ENCODE measurements at regions not wholly inside any gene's neighbourhood (a gene's known extent, or its start where the extent isn't known, plus 50 kb on each side); places are given as distances from the start of the nearest gene placed in this dataset.

DNA sequence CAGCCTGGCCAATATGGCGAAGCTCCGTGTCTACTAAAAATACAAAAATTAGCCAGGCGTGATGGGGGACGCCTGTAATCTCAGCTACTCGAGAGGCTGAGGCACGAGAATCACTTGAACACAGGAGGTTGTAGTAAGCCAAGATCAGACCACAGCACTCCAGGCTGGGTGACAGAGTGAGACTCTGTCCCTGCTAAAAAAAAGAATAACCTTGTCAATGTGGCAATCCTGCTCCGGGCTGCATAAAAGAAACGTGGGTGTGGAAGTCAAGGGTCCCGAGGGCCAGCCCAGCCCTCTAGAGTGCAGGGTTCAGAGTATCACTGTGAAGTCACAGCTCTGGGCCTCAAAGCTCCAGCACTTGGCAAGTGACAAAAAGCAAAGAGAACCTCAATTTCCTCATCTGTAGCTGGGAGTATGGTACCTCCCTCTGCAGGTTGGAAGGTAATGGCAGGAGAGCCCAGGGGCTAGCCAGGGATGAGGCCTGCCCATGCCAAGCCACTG is 73.5 kb upstream of the IQSEC1 start:
- Mint-ChIP-seq H3K4me1 (peaks cover 10% of the 10 kb centered on the region in 3 donors), H3K27ac (peak overlapping the region in 1 of 6 donors; percentile 20), H3K9me3 (peaks cover 0 to 1% (median 0%) of the 10 kb centered on the region in 7 donors), H3K27me3 (peaks cover 9 to 19% (median 16%) of the 10 kb centered on the region in 3 donors), H3K36me3 (no peaks in the 10 kb centered on the region), H3K4me3 (no peak overlapping the region)
- DNase-seq (no peak), ATAC-seq (ENCODE audit: low read depth in 2 of 2) (no peak)

- H3K9me3 Mint-ChIP-seq: peaks cover 0 to 1% (median 0%) of the 10 kb centered on the region in 7 donors
- peak overlapping the region in 1 of 6 donors; percentile 80 for H3K27ac Mint-ChIP-seq
- H3K27me3 Mint-ChIP-seq: peaks cover 11 to 25% (median 22%) of the 10 kb centered on the region in 3 donors
- ATAC-seq (ENCODE audit: low read depth in 2 of 2) (no peak), DNase-seq (no peak)
- H3K36me3 Mint-ChIP-seq: no peaks in the 10 kb centered on the region
- H3K4me3 Mint-ChIP-seq: no peak overlapping the region
- peaks cover 10% of the 10 kb centered on the region in 3 donors for H3K4me1 Mint-ChIP-seq
Measured at GRCh38 chr3:13145826-13146642, 72.8 kb upstream of the IQSEC1 start.

DNA sequence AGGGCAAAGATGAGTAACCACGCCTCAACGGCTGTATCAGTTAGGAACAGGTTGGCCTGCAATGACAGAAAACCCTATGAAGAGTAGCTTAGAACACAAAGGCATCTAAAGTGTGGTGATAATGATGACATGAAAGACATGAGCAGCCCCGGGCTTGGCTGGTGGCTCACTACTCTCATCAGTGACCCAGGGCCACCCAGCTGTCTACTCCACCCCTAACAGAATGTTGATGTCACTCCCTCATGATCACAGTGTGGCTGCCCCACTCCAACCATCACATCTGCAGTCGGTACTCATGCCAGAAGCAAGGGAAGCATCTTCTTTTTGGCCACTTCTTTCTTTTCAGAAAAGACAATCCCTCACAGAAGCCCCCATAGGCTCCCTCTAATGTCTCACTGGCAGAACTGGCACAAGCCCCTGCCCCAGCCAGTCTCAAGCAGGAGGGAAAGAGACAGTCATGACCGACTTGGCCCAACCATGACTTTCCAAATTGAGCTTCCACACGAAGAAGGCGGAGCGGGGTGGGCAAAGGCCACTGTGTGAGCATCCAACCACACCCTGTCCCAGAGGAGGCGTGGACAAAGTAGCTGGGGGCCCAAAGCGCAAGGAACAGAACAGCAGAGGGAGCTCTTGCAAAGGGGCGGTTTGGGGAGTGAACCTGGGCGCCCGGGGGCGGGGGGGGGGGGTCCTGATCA is 72.0 kb upstream of the IQSEC1 start:
- Mint-ChIP-seq H3K4me1 (peaks cover 8 to 10% (median 10%) of the 10 kb centered on the region in 3 donors), H3K27ac (no peak overlapping the region), H3K9me3 (peaks cover 0 to 1% (median 0%) of the 10 kb centered on the region in 7 donors), H3K4me3 (peak overlapping the region in 1 of 8 donors; percentile 52), H3K27me3 (peaks cover 13 to 33% (median 30%) of the 10 kb centered on the region in 3 donors), H3K36me3 (no peaks in the 10 kb centered on the region)
- ATAC-seq (ENCODE audit: low read depth in 2 of 2) (no peak), DNase-seq (no peak)

DNA sequence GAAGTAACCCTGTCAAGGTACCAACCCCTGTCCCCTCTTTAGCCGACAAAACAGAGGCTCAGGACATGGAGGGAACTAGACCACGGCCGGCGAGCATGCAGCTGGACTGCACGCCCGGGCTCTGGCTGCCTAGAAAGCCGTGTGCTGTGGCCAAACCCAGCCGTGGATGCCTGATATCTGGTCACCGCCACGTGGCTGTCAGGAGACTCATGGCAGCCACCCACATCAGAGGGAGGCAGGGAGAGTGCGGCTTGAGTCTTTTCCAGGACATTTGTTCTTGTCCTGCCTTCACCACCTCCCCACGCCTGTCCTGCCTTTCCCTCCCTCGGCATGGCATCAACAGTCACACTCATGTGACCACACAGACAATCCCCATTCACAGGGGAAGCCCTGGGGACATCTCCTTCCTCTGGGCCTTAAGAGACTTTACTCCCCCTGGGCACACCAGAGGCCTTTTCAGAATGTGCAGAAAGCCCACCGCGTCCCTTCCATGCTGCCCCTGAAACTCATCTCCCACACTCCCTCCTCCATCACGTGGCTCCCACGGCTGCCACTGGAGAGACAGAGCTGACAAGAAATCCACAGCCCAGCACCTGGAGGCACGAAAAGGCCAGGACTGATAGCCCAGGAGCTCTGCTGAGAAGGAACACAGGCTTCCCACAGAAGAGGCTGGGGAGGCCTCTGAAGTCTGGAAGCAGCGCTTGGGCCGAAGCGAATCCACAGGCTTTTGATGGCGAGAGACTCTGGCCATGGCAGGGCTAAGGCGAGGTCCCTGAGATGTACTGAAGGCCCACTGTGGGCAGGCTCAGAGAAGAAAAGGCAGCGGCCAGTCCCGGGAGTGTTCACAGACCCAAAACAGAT is 71.2 kb upstream of the IQSEC1 start:
- Mint-ChIP-seq H3K27ac (peak overlapping the region in 1 of 6 donors; percentile 54), H3K4me3 (no peak overlapping the region), H3K4me1 (peaks cover 0 to 10% (median 4%) of the 10 kb centered on the region in 3 donors), H3K9me3 (peaks cover 0 to 1% (median 0%) of the 10 kb centered on the region in 7 donors), H3K27me3 (peaks cover 14 to 42% (median 38%) of the 10 kb centered on the region in 3 donors), H3K36me3 (no peaks in the 10 kb centered on the region)
- DNase-seq (no peak), ATAC-seq (ENCODE audit: low read depth in 2 of 2) (no peak)

- Mint-ChIP-seq H3K9me3 (peaks cover 0 to 1% (median 0%) of the 10 kb centered on the region in 7 donors), H3K36me3 (no peaks in the 10 kb centered on the region), H3K27ac (no peak overlapping the region), H3K4me3 (no peak overlapping the region), H3K27me3 (peaks cover 18 to 51% (median 38%) of the 10 kb centered on the region in 3 donors), H3K4me1 (peaks cover 0 to 10% (median 4%) of the 10 kb centered on the region in 3 donors)
- ATAC-seq (ENCODE audit: low read depth in 2 of 2) (no peak), DNase-seq (no peak)
Measured at GRCh38 chr3:13143381-13144004, 70.3 kb upstream of the IQSEC1 start.

DNA sequence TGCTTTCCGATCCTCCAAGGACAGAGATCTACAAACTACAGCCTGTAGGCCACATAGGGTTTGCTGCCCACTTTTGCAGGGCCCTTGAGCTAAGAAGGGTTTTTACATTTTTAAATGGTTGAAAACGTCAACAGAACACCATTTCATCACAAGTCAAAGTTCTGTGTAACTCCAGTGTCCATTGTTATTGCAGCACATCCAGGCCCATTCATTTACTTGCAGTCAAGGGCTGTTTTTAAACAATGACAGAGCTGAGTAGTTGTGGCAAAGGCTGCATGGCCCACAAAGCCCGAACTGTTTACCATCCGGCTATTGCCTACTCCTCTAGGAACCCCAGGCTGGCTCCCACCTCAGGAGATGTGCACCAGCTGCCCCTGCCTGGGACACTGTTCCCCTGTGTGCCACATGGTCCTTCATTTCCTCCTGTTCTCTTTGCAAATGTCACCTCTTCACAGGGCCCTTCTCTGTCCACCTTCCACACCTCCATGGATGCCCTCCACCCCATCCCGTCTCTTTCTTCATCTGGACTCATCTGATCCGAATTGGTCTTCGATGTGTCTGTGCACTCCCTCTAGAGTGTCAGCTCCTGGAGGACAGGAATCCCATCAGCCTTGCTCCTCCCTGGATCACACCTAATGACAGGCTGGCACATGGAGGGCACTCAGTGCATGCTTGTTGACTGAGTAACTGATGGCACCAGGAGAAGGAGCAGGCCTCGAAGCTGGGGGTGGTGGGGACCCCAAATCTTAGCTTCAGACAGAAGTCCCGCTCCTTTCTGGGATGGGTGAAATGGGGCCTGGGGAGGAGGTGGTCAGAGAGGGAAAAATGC is 69.5 kb upstream of the IQSEC1 start:
- H3K27me3 Mint-ChIP-seq: peaks cover 18 to 52% (median 38%) of the 10 kb centered on the region in 3 donors
- H3K4me1 Mint-ChIP-seq: peaks cover 0 to 10% (median 4%) of the 10 kb centered on the region in 3 donors
- peaks cover 0 to 1% (median 0%) of the 10 kb centered on the region in 7 donors for H3K9me3 Mint-ChIP-seq
- DNase-seq (no peak), ATAC-seq (ENCODE audit: low read depth in 2 of 2) (no peak)
- H3K4me3 Mint-ChIP-seq: no peak overlapping the region
- peak overlapping the region in 1 of 6 donors; percentile 59 for H3K27ac Mint-ChIP-seq
- H3K36me3 Mint-ChIP-seq: no peaks in the 10 kb centered on the region

GRCh38 chr3:13141991-13142412 is 68.8 kb upstream of the IQSEC1 start:
- Mint-ChIP-seq H3K4me3 (no peak overlapping the region), H3K27me3 (peaks cover 22 to 57% (median 38%) of the 10 kb centered on the region in 3 donors), H3K9me3 (peaks cover 0 to 1% (median 0%) of the 10 kb centered on the region in 7 donors), H3K27ac (no peak overlapping the region), H3K36me3 (no peaks in the 10 kb centered on the region), H3K4me1 (peaks cover 0 to 10% (median 4%) of the 10 kb centered on the region in 3 donors)
- DNase-seq: no peak
- ATAC-seq (ENCODE audit: low read depth in 2 of 2): no peak

DNA sequence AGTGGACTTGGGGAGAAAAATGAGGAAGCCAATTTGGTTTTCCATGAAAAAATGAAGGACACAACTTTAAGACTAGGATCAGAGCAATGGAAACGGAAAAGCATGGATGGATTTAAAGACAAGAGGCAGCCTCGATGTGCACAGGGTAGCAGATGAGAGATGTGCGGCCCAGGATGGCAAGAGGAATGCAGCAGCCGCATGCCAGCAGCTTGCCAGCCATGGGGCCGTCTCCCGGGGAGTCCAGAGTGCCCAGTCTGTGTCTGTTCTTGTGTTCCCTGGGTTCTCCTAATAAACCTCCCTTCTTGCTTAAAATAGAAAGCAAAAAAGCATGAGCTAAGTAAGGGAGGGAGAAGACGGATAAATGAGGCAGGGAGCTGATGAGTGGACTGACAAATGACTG is 68.0 kb upstream of the IQSEC1 start:
- DNase-seq: no peak
- H3K36me3 Mint-ChIP-seq: no peaks in the 10 kb centered on the region
- peaks cover 28 to 63% (median 38%) of the 10 kb centered on the region in 3 donors for H3K27me3 Mint-ChIP-seq
- peaks cover 0 to 10% (median 4%) of the 10 kb centered on the region in 3 donors for H3K4me1 Mint-ChIP-seq
- H3K4me3 Mint-ChIP-seq: no peak overlapping the region
- H3K27ac Mint-ChIP-seq: peak overlapping the region in 1 of 6 donors; percentile 42
- no peak for ATAC-seq (ENCODE audit: low read depth in 2 of 2)
- peaks cover 0 to 1% (median 0%) of the 10 kb centered on the region in 7 donors for H3K9me3 Mint-ChIP-seq

- H3K27ac Mint-ChIP-seq: peak overlapping the region in 1 of 6 donors; percentile 34
- no peaks in the 10 kb centered on the region for H3K36me3 Mint-ChIP-seq
- ATAC-seq (ENCODE audit: low read depth in 2 of 2): no peak
- peaks cover 28 to 65% (median 38%) of the 10 kb centered on the region in 3 donors for H3K27me3 Mint-ChIP-seq
- peaks cover 0 to 10% (median 4%) of the 10 kb centered on the region in 3 donors for H3K4me1 Mint-ChIP-seq
- H3K9me3 Mint-ChIP-seq: peaks cover 0 to 1% (median 0%) of the 10 kb centered on the region in 7 donors
- DNase-seq: no peak
- no peak overlapping the region for H3K4me3 Mint-ChIP-seq
Measured at GRCh38 chr3:13140596-13140995, 67.4 kb upstream of the IQSEC1 start.

GRCh38 chr3:13139471-13140065 is 66.3 kb upstream of the IQSEC1 start:
- Mint-ChIP-seq H3K36me3 (no peaks in the 10 kb centered on the region), H3K4me3 (no peak overlapping the region), H3K27ac (peak overlapping the region in 1 of 6 donors; percentile 3), H3K4me1 (peaks cover 0 to 10% (median 0%) of the 10 kb centered on the region in 3 donors), H3K27me3 (peaks cover 28 to 68% (median 38%) of the 10 kb centered on the region in 3 donors), H3K9me3 (peaks cover 0 to 1% (median 0%) of the 10 kb centered on the region in 7 donors)
- DNase-seq (no peak), ATAC-seq (ENCODE audit: low read depth in 2 of 2) (no peak)

- H3K27me3 Mint-ChIP-seq: peaks cover 28 to 76% (median 43%) of the 10 kb centered on the region in 3 donors
- peaks cover 0 to 10% (median 0%) of the 10 kb centered on the region in 3 donors for H3K4me1 Mint-ChIP-seq
- H3K4me3 Mint-ChIP-seq: no peak overlapping the region
- no peaks in the 10 kb centered on the region for H3K36me3 Mint-ChIP-seq
- no peak for DNase-seq
- H3K27ac Mint-ChIP-seq: no peak overlapping the region
- ATAC-seq (ENCODE audit: low read depth in 2 of 2): no peak
- H3K9me3 Mint-ChIP-seq: peaks cover 0 to 1% (median 0%) of the 10 kb centered on the region in 7 donors
Measured at GRCh38 chr3:13138833-13139145, 65.6 kb upstream of the IQSEC1 start.

Data from naive B cell (primary cell).